ENCODE measurements at regions not wholly inside any gene's neighbourhood (a gene's known extent, or its start where the extent isn't known, plus 50 kb on each side); places are given as distances from the start of the nearest gene placed in this dataset.
A peak's percentile ranks its signal among the peaks of the same experiment; 100 is the strongest.

DNA sequence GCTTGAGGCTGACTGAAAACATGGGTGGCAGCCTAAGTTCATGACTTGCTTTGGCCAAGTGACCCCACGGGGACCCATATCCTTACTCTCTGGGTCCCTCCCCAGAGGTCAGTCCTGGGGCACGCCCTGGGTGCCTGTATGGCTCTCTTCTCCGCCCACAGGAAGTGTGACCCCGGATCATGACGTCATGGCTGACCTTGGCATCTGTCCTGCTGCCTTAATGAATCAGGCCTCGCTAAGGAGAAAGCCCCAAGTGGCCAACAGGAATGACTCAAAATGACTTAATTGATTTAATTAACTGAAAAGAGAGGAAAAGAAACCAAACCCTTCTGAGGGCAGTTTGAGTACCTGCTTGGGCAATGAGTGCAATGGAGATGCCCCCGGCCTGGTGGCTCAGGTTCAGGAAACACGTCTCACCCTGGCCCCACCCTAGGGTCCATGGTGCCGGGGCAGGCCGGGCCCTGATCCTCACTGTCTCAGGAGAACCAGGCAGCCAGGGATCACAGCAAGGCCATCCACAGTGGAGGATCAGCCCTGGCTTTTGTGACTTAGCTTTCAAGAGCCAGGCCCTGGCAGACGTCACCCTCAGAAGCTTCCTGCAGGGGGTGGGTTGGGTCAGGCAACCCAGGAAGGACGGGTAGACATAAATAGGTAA is 112.0 kb downstream of the CYP26B1 start:
- DNase-seq, result peak in 1 of 2 donors; percentile 26
- TF ChIP-seq, protein P1, sequence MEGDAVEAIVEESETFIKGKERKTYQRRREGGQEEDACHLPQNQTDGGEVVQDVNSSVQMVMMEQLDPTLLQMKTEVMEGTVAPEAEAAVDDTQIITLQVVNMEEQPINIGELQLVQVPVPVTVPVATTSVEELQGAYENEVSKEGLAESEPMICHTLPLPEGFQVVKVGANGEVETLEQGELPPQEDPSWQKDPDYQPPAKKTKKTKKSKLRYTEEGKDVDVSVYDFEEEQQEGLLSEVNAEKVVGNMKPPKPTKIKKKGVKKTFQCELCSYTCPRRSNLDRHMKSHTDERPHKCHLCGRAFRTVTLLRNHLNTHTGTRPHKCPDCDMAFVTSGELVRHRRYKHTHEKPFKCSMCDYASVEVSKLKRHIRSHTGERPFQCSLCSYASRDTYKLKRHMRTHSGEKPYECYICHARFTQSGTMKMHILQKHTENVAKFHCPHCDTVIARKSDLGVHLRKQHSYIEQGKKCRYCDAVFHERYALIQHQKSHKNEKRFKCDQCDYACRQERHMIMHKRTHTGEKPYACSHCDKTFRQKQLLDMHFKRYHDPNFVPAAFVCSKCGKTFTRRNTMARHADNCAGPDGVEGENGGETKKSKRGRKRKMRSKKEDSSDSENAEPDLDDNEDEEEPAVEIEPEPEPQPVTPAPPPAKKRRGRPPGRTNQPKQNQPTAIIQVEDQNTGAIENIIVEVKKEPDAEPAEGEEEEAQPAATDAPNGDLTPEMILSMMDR (IDR thresholded peaks at IDR 0.05), result no peak
- Histone ChIP-seq H3K4me1 (no peaks in the 10 kb centered on the region), H3K27ac (no peak overlapping the region), H3K9me3 (no peaks in the 10 kb centered on the region), H3K4me3 (no peak overlapping the region), H3K27me3 (peaks cover 0 to 4% (median 0%) of the 10 kb centered on the region in 7 donors), H3K36me3 (no peaks in the 10 kb centered on the region)
- intact Hi-C loops (cut with DNase I), result no loop called here
- 78 to 81% methylated on average over 12 of the region's 12 CpGs for WGBS, 2 donors
- peak in 1 of 8 donors; percentile 41 for ATAC-seq

GRCh38 chr2:72034353-72035095 is 113.1 kb downstream of the CYP26B1 start:
- TF ChIP-seq, protein P1 (IDR thresholded peaks at IDR 0.05), result no peak
- Histone ChIP-seq H3K4me3 (no peak overlapping the region), H3K27ac (no peak overlapping the region), H3K4me1 (no peaks in the 10 kb centered on the region), H3K9me3 (no peaks in the 10 kb centered on the region), H3K36me3 (no peaks in the 10 kb centered on the region), H3K27me3 (peaks cover 0 to 5% (median 0%) of the 10 kb centered on the region in 7 donors)
- no peak for ATAC-seq
- 86% methylated on average over 14 of the region's 14 CpGs for WGBS, 2 donors
- intact Hi-C loops (cut with DNase I), result loop anchor here in 1 of 10 donors (5.0 kb wide), 1 partner anchor 268 kb away; no protein-coding TSS in a partner anchor
- no peak for DNase-seq

DNA sequence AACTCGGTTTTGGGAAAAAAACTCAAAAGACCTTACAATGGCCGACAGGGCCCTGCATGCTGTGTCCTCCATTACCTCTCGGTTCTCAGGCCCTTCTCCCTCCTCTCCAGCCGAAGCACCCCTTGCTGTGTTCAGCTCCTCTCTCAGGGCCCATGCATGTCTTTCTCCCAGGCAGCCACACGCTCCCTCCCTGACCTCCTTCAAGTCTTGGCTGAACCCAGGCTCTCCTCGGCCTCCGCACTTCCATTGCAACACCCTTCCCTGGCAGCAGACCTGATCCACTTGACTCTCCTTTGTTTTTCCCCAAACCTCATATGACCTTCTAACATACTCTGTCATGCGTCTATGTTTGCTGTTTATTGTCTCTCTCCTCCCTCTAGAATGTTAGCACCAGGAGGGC is 114.0 kb downstream of the CYP26B1 start:
- peaks cover 0 to 5% (median 0%) of the 10 kb centered on the region in 7 donors for H3K27me3 ChIP-seq
- no peaks in the 10 kb centered on the region for H3K9me3 ChIP-seq
- H3K36me3 ChIP-seq, result no peaks in the 10 kb centered on the region
- WGBS, 2 donors, result 77 to 78% methylated on average over 8 of the region's 8 CpGs
- no peaks in the 10 kb centered on the region for H3K4me1 ChIP-seq
- intact Hi-C loops (cut with DNase I), result loop anchor here in 1 of 10 donors (5.0 kb wide), 1 partner anchor 269 kb away; no protein-coding TSS in a partner anchor
- DNase-seq (no peak), ATAC-seq (peak in 2 of 8 donors; percentile 11 to 62)
- no peak overlapping the region for H3K4me3 ChIP-seq
- no peak overlapping the region for H3K27ac ChIP-seq
- TF ChIP-seq, protein P1 (IDR thresholded peaks at IDR 0.05), result no peak

DNA sequence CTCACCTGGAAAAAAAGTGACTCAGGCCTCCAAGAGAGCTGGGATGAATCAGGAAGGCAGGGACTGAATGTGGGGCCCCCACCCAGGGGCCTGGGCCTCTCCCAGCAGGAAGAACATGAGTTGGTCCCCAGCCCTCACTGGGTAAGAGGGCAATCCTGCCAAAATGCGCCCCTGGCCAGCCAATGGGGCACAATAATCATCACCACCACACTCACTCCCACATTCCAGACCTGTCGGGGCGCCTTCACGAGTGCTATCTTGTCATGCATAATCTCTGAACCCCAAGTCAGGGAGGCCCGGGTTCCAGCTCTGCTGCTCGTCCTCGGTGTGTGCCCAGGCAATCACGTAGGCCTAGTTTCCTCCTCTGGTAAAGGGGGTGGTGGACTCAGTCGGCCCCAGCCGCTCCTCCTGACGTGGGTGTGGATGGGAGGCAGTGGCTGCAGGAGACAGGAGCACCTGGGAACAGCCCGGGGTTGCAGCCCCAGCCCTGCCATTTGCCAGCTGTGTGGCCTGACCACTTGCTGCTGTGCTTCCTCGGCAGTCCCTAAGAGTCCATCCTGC is 115.1 kb downstream of the CYP26B1 start:
- Histone ChIP-seq H3K4me1 (no peaks in the 10 kb centered on the region), H3K36me3 (no peaks in the 10 kb centered on the region), H3K27ac (no peak overlapping the region), H3K9me3 (no peaks in the 10 kb centered on the region), H3K27me3 (peaks cover 0 to 6% (median 0%) of the 10 kb centered on the region in 7 donors), H3K4me3 (no peak overlapping the region)
- TF ChIP-seq, protein P1 (IDR thresholded peaks at IDR 0.05), result no peak
- DNase-seq (no peak), ATAC-seq (no peak)
- intact Hi-C loops (cut with DNase I), result loop anchor here in 1 of 10 donors (5.0 kb wide), 1 partner anchor 270 kb away; no protein-coding TSS in a partner anchor
- 83 to 89% methylated on average over 13 of the region's 13 CpGs for WGBS, 2 donors
